DND-41 (cell line): ENCODE measurements at regions not wholly inside any gene's neighbourhood (a gene's known extent, or its start where the extent isn't known, plus 50 kb on each side); places are given as distances from the start of the nearest gene placed in this dataset.

Experiments used
- ATAC-seq: fragments of 200-7000 bp; cut with Tn5 transposase; 3 replicates; pipeline ENCODE4 v1.9.1; 2021; ENCODE audit warnings: low read depth; ENCODE audit not compliant: insufficient read depth
- DNase-seq: peaks from one replicate; pipeline ENCODE4 v3.0.0-alpha.2; 2020
- H2AFZ ChIP-seq: 2 replicates; pipeline ENCODE4 v1.6.0; 2012; ENCODE audit warnings: low read depth, low read length
- H3K27ac ChIP-seq: 2 replicates; pipeline ENCODE4 v1.5.1; 2012; ENCODE audit warnings: low read length, inconsistent platforms
- H3K27me3 ChIP-seq: fragments of 200-600 bp; sonication (generic); 2 replicates; pipeline ENCODE4 v1.6.0; 2012; ENCODE audit warnings: low read length, mild to moderate bottlenecking, inconsistent platforms; ENCODE audit not compliant: insufficient read depth, poor library complexity
- H3K36me3 ChIP-seq: 2 replicates; pipeline ENCODE4 v1.5.1; 2012; ENCODE audit warnings: low read length, inconsistent platforms; ENCODE audit not compliant: insufficient read depth
- H3K4me1 ChIP-seq: 2 replicates; pipeline ENCODE4 v1.5.1; 2012; ENCODE audit warnings: mild to moderate bottlenecking, low read length; ENCODE audit not compliant: insufficient read depth
- H3K4me2 ChIP-seq: 2 replicates; pipeline ENCODE4 v1.6.0; 2012; ENCODE audit warnings: mild to moderate bottlenecking, moderate library complexity, low read length, inconsistent platforms; ENCODE audit not compliant: insufficient read depth
- H3K4me3 ChIP-seq, 2 experiments: fragments of 200-600 bp in 1 of 2; shearing (Covaris generic) in 1 of 2; 2 replicates each; pipeline ENCODE4 v1.5.1; 2012 to 2016; ENCODE audit warnings: inconsistent platforms in 2 of 2, low read length in 2 of 2, mild to moderate bottlenecking in 2 of 2, low read depth in 1 of 2, moderate library complexity in 1 of 2
- H3K79me2 ChIP-seq: 2 replicates; pipeline ENCODE4 v1.6.0; 2012; ENCODE audit warnings: low read length, inconsistent platforms; ENCODE audit not compliant: insufficient read depth
- H3K9ac ChIP-seq: 2 replicates; pipeline ENCODE4 v1.6.0; 2012; ENCODE audit warnings: low read depth, mild to moderate bottlenecking, inconsistent platforms, low read length, moderate library complexity
- H3K9me3 ChIP-seq: 2 replicates; pipeline ENCODE4 v1.5.1; 2012; ENCODE audit warnings: low read length, moderate library complexity, mild to moderate bottlenecking, inconsistent platforms; ENCODE audit not compliant: insufficient read depth, severe bottlenecking
- H4K20me1 ChIP-seq: 2 replicates; pipeline ENCODE4 v1.6.0; 2012; ENCODE audit warnings: low read length; ENCODE audit not compliant: insufficient read depth
- EZH2 ChIP-seq: IDR thresholded peaks from 3 replicates; pipeline ENCODE4 v1.6.1; 2012; ENCODE audit warnings: borderline replicate concordance, low read depth, mild to moderate bottlenecking, moderate library complexity, low read length, inconsistent platforms; ENCODE audit not compliant: severe bottlenecking
- TF ChIP-seq, protein P1 (sequence below): IDR thresholded peaks from 2 replicates; pipeline ENCODE4 v1.5.1; 2012; ENCODE audit warnings: borderline replicate concordance, low read length, moderate library complexity, mild to moderate bottlenecking; ENCODE audit not compliant: poor library complexity, severe bottlenecking; ENCODE audit errors: extremely low read depth

DNA sequence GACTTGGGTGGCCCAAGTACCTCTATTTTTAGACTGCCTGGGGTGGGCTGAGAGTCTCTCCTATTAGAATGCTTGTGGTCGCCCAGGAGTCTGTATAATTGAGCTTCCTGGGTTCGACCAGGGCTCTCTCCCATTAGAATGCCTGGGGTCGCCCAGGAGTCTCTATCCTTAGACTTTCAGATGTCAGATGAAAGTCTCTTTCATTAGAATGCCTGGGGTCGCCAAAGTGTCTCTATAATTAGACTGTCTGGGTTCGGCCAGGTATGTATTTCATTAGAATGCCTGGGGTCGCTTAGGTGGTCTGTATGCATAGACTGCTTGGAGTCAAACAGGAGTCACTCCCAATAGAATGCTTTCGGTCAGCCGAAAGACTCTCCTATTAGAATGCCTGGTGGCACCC is 1471.7 kb downstream of the UQCRFS1 start:
- H3K9me3 ChIP-seq = peaks cover 2% of the 10 kb centered on the region
- no peaks in the 10 kb centered on the region for H3K36me3 ChIP-seq
- H3K4me3 ChIP-seq = no peak overlapping the region
- H2AFZ ChIP-seq = no peak overlapping the region
- ATAC-seq (no peak), DNase-seq (no peak)
- H3K79me2 ChIP-seq = no peaks in the 10 kb centered on the region
- H3K4me2 ChIP-seq = no peak overlapping the region
- H4K20me1 ChIP-seq = no peaks in the 10 kb centered on the region
- no peak overlapping the region for H3K27ac ChIP-seq
- TF ChIP-seq EZH2 = no peak
- TF ChIP-seq, protein P1, sequence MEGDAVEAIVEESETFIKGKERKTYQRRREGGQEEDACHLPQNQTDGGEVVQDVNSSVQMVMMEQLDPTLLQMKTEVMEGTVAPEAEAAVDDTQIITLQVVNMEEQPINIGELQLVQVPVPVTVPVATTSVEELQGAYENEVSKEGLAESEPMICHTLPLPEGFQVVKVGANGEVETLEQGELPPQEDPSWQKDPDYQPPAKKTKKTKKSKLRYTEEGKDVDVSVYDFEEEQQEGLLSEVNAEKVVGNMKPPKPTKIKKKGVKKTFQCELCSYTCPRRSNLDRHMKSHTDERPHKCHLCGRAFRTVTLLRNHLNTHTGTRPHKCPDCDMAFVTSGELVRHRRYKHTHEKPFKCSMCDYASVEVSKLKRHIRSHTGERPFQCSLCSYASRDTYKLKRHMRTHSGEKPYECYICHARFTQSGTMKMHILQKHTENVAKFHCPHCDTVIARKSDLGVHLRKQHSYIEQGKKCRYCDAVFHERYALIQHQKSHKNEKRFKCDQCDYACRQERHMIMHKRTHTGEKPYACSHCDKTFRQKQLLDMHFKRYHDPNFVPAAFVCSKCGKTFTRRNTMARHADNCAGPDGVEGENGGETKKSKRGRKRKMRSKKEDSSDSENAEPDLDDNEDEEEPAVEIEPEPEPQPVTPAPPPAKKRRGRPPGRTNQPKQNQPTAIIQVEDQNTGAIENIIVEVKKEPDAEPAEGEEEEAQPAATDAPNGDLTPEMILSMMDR = no peak
- no peaks in the 10 kb centered on the region for H3K27me3 ChIP-seq
- no peaks in the 10 kb centered on the region for H3K4me1 ChIP-seq
- no peak overlapping the region for H3K9ac ChIP-seq

GRCh38 chr19:27740396-27740795 is 1472.6 kb downstream of the UQCRFS1 start:
- DNase-seq (no peak), ATAC-seq (no peak)
- H3K4me1 ChIP-seq = no peaks in the 10 kb centered on the region

DNA sequence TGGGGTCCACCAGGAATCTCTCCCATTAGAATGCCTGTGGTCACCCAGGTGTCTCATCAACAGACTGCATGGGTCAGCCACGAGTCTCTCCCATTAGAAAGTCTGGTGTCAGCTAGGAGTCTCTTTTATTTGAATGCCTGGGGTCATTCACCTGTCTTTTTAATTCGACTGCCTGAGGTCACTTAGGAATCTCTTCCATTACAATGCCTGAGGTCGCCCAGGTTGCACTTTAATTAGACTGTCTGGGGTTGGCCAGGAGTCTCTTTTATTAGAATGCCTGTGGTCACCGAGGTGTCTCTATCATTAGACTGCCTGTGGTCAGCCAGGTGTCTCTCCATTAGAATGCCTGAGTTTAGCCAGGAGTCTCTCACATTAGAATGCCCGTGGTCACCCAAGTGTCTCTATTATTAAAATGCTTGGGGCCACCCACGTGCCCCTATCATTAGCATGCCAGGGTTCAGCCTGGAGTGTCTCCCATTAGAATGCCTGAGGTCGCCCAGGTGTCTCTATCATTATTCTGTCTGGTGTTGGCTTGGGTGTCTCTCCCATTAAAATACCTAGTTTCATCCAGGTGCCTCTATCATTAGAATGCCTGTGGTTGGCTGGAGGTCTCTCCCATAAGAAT is 1474.3 kb downstream of the UQCRFS1 start:
- ATAC-seq (no peak), DNase-seq (no peak)
- no peaks in the 10 kb centered on the region for H3K4me1 ChIP-seq
- no peak overlapping the region for H3K4me3 ChIP-seq
- H3K4me2 ChIP-seq = no peak overlapping the region
- peaks cover 5% of the 10 kb centered on the region for H3K9me3 ChIP-seq
- H3K9ac ChIP-seq = no peak overlapping the region
- H3K27me3 ChIP-seq = no peaks in the 10 kb centered on the region
- no peak overlapping the region for H2AFZ ChIP-seq
- no peak overlapping the region for H3K27ac ChIP-seq
- no peaks in the 10 kb centered on the region for H3K79me2 ChIP-seq
- no peaks in the 10 kb centered on the region for H3K36me3 ChIP-seq
- H4K20me1 ChIP-seq = no peaks in the 10 kb centered on the region
- TF ChIP-seq, protein P1 = no peak
- no peak for TF ChIP-seq EZH2

More at GRCh38 chr19:27740396-27740795, 1472.6 kb downstream of the UQCRFS1 start:
- no peak overlapping the region for H3K4me3 ChIP-seq
- H4K20me1 ChIP-seq = no peaks in the 10 kb centered on the region
- no peak overlapping the region for H3K4me2 ChIP-seq
- no peaks in the 10 kb centered on the region for H3K27me3 ChIP-seq
- H3K79me2 ChIP-seq = no peaks in the 10 kb centered on the region
- H3K9ac ChIP-seq = no peak overlapping the region
- no peak overlapping the region for H3K27ac ChIP-seq
- no peak overlapping the region for H2AFZ ChIP-seq
- peaks cover 2% of the 10 kb centered on the region for H3K9me3 ChIP-seq
- TF ChIP-seq EZH2 = no peak
- TF ChIP-seq, protein P1 = no peak
- no peaks in the 10 kb centered on the region for H3K36me3 ChIP-seq
